PC-9 (cell line): ENCODE measurements at regions not wholly inside any gene's neighbourhood (a gene's known extent, or its start where the extent isn't known, plus 50 kb on each side); places are given as distances from the start of the nearest gene placed in this dataset.

Experiments used
- CTCF ChIP-seq: fragments of 200-600 bp; sonication (generic); conservative IDR thresholded peaks from 2 replicates; pipeline ENCODE4 v1.6.1; 2017; ENCODE audit warnings: mixed run types, antibody characterized with exemption, mild to moderate bottlenecking, moderate library complexity
- EZH2 ChIP-seq: fragments of 200-600 bp; sonication (generic); IDR thresholded peaks from 2 replicates; pipeline ENCODE4 v1.8.0; 2017; ENCODE audit warnings: antibody characterized with exemption, low read depth

- TF ChIP-seq CTCF: no peak
- no peak for TF ChIP-seq EZH2
Measured at GRCh38 chr3:26081806-26082205, 291.9 kb downstream of the OXSM start.
